ENCODE measurements at regions not wholly inside any gene's neighbourhood (a gene's known extent, or its start where the extent isn't known, plus 50 kb on each side); places are given as distances from the start of the nearest gene placed in this dataset.

GRCh38 chrX:42149281-42149680 lies 225.9 kb upstream of the CASK start:
- no peak for TF ChIP-seq CTCF (IDR thresholded peaks at IDR 0.05)
- TF ChIP-seq POLR2A (IDR thresholded peaks at IDR 0.05): no peak

All from ovary (tissue), 3 donors.